HG02870 (cell line): ENCODE measurements at regions not wholly inside any gene's neighbourhood (a gene's known extent, or its start where the extent isn't known, plus 50 kb on each side); places are given as distances from the start of the nearest gene placed in this dataset.
"Not testable (repeated sequence)": the region's sequence is repeated elsewhere in the genome, so short reads cannot be mapped to it uniquely, and the experiment has no call there.

ENCODE experiments used
- ATAC-seq: cut with Tn5 transposase; IDR thresholded peaks from one replicate; pipeline ENCODE4 v1.9.1; 2021; ENCODE audit warnings: mild to moderate bottlenecking, moderate library complexity; ENCODE audit not compliant: unreplicated experiment

- no peak for ATAC-seq
Measured at GRCh38 chr13:97716746-97717145, 236.7 kb upstream of the IPO5 start.

- no peak for ATAC-seq
Measured at GRCh38 chr13:97719736-97720135, 233.7 kb upstream of the IPO5 start.

- no peak for ATAC-seq
Measured at GRCh38 chr13:97720896-97721295, 232.6 kb upstream of the IPO5 start.

- ATAC-seq = no peak
Measured at GRCh38 chr13:97723655-97724054, 229.8 kb upstream of the IPO5 start.

- ATAC-seq = no peak
Measured at GRCh38 chr13:97724450-97724849, 229.0 kb upstream of the IPO5 start.

- ATAC-seq = no peak
Measured at GRCh38 chr13:97726664-97727280, 226.7 kb upstream of the IPO5 start.

GRCh38 chr13:97727991-97728390 lies 225.5 kb upstream of the IPO5 start:
- ATAC-seq = no peak

GRCh38 chr13:97736436-97736835 lies 217.0 kb upstream of the IPO5 start:
- ATAC-seq = no peak

- ATAC-seq = no peak
Measured at GRCh38 chr13:97742084-97742483, 211.4 kb upstream of the IPO5 start.

GRCh38 chr13:97743938-97744337 lies 209.5 kb upstream of the IPO5 start:
- ATAC-seq = no peak

- no peak for ATAC-seq
Measured at GRCh38 chr13:97746649-97747048, 206.8 kb upstream of the IPO5 start.

GRCh38 chr13:97749174-97749573 lies 204.3 kb upstream of the IPO5 start:
- ATAC-seq = no peak

GRCh38 chr13:97751477-97751876 lies 202.0 kb upstream of the IPO5 start:
- no peak for ATAC-seq

- ATAC-seq = no peak
Measured at GRCh38 chr13:97752961-97753668, 200.4 kb upstream of the IPO5 start.

- ATAC-seq = no peak
Measured at GRCh38 chr13:97753942-97754670, 199.4 kb upstream of the IPO5 start.

- ATAC-seq = no peak
Measured at GRCh38 chr13:97757807-97758206, 195.7 kb upstream of the IPO5 start.

- ATAC-seq = no peak
Measured at GRCh38 chr13:97758317-97758716, 195.2 kb upstream of the IPO5 start.

- ATAC-seq = no peak
Measured at GRCh38 chr13:97761796-97762540, 191.5 kb upstream of the IPO5 start.

GRCh38 chr13:97766749-97767148 lies 186.7 kb upstream of the IPO5 start:
- ATAC-seq = no peak

- ATAC-seq = no peak
Measured at GRCh38 chr13:97768134-97768533, 185.3 kb upstream of the IPO5 start.

- not testable (repeated sequence) for ATAC-seq
Measured at GRCh38 chr13:97770231-97770630, 183.2 kb upstream of the IPO5 start.
